KMS-11 (cell line): ENCODE measurements at regions not wholly inside any gene's neighbourhood (a gene's known extent, or its start where the extent isn't known, plus 50 kb on each side); places are given as distances from the start of the nearest gene placed in this dataset.

ENCODE experiments used
- H2AFZ ChIP-seq: fragments of 200-600 bp; sonication (generic); 2 replicates; pipeline ENCODE4 v1.6.1; 2016; ENCODE audit warnings: antibody characterized with exemption, mixed run types, low read depth
- H3K27ac ChIP-seq: fragments of 200-600 bp; sonication (generic); 2 replicates; pipeline ENCODE4 v1.6.1; 2016; ENCODE audit warnings: mild to moderate bottlenecking, mixed run types
- H3K27me3 ChIP-seq: fragments of 200-600 bp; sonication (generic); 2 replicates; pipeline ENCODE4 v1.6.1; 2017; ENCODE audit warnings: mild to moderate bottlenecking, low read depth, mixed run types, moderate library complexity; ENCODE audit not compliant: insufficient read depth
- H3K36me3 ChIP-seq: fragments of 200-600 bp; sonication (generic); 2 replicates; pipeline ENCODE4 v1.6.1; 2017; ENCODE audit warnings: mild to moderate bottlenecking, mixed run types; ENCODE audit not compliant: insufficient read depth
- H3K4me1 ChIP-seq: fragments of 200-600 bp; sonication (generic); 2 replicates; pipeline ENCODE4 v1.6.1; 2016; ENCODE audit warnings: mild to moderate bottlenecking, low read depth, mixed run types; ENCODE audit not compliant: poor library complexity, severe bottlenecking
- H3K4me2 ChIP-seq: fragments of 200-600 bp; sonication (generic); 2 replicates; pipeline ENCODE4 v1.7.0; 2016; ENCODE audit warnings: mild to moderate bottlenecking, mixed run types
- H3K4me3 ChIP-seq: fragments of 200-600 bp; sonication (generic); IDR thresholded peaks from 2 replicates; pipeline ENCODE4 v1.6.1; 2017; ENCODE audit warnings: low read depth, low read length, mixed read lengths; ENCODE audit not compliant: insufficient read depth
- H3K79me2 ChIP-seq: fragments of 200-600 bp; sonication (generic); 2 replicates; pipeline ENCODE4 v1.6.1; 2016; ENCODE audit warnings: low read depth, mixed run types; ENCODE audit not compliant: insufficient read depth
- H3K9ac ChIP-seq: fragments of 200-600 bp; sonication (generic); 2 replicates; pipeline ENCODE4 v1.6.1; 2016; ENCODE audit warnings: mild to moderate bottlenecking, mixed run types
- H4K20me1 ChIP-seq: fragments of 200-600 bp; sonication (generic); 2 replicates; pipeline ENCODE4 v1.6.1; 2016; ENCODE audit warnings: mild to moderate bottlenecking, mixed run types; ENCODE audit not compliant: insufficient read depth
- TF ChIP-seq, protein P1 (sequence below): fragments of 200-600 bp; sonication (generic); conservative IDR thresholded peaks from 2 replicates; pipeline ENCODE4 v1.6.1; 2017; ENCODE audit warnings: low read depth, mild to moderate bottlenecking, antibody characterized with exemption, low read length, moderate library complexity, mixed read lengths

DNA sequence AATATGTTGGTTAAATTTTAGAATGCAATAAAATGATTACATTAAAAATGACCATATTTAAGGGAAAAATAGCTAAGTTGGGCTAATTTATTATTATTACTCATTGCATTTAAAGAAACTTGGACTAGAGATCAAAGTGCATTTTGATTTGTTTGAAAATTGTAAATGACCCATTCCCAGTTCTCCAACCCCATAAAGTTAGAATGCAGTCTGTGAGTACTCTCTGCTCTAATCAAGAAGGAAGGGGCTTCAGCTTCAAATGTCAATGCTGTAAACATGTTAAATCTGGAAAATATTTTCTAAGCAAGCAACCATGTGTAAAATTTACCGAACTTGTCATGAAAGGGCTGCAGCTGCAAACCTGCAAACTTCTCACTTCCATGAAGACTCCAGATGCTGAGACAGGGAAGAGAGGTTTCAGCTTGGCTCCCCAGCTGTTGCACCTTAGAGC is 232.7 kb downstream of the TTLL7 start:
- Histone ChIP-seq H3K36me3 (no peaks in the 10 kb centered on the region), H3K9ac (no peak overlapping the region), H2AFZ (no peak overlapping the region), H4K20me1 (no peaks in the 10 kb centered on the region), H3K27ac (no peak overlapping the region), H3K4me2 (no peak overlapping the region), H3K79me2 (no peaks in the 10 kb centered on the region), H3K27me3 (no peaks in the 10 kb centered on the region), H3K4me1 (no peaks in the 10 kb centered on the region), H3K4me3 (no peak overlapping the region)
- TF ChIP-seq, protein P1, sequence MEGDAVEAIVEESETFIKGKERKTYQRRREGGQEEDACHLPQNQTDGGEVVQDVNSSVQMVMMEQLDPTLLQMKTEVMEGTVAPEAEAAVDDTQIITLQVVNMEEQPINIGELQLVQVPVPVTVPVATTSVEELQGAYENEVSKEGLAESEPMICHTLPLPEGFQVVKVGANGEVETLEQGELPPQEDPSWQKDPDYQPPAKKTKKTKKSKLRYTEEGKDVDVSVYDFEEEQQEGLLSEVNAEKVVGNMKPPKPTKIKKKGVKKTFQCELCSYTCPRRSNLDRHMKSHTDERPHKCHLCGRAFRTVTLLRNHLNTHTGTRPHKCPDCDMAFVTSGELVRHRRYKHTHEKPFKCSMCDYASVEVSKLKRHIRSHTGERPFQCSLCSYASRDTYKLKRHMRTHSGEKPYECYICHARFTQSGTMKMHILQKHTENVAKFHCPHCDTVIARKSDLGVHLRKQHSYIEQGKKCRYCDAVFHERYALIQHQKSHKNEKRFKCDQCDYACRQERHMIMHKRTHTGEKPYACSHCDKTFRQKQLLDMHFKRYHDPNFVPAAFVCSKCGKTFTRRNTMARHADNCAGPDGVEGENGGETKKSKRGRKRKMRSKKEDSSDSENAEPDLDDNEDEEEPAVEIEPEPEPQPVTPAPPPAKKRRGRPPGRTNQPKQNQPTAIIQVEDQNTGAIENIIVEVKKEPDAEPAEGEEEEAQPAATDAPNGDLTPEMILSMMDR: no peak

DNA sequence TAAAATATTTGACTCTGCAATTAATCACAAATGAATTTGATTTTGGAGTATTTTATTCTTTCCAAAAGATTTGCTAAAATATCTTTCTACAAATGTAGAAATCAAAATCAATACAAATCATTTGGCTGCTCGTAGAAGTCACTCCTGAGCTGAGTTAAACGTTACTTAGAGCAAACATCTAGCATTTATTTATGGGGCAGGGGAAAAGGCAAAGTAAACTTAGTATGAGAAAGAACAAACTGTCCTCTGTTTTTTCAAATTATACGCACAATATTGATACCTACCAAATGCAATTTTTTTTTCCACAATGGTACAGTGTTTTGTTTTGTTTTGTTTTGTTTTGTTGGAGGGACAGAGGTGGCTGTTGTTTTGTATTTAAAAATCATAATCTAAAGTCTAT is 233.8 kb downstream of the TTLL7 start:
- Histone ChIP-seq H3K36me3 (no peaks in the 10 kb centered on the region), H3K9ac (no peak overlapping the region), H3K27ac (no peak overlapping the region), H3K4me3 (no peak overlapping the region), H3K4me1 (no peaks in the 10 kb centered on the region), H3K79me2 (no peaks in the 10 kb centered on the region), H2AFZ (no peak overlapping the region), H3K27me3 (no peaks in the 10 kb centered on the region), H4K20me1 (no peaks in the 10 kb centered on the region), H3K4me2 (no peak overlapping the region)
- TF ChIP-seq, protein P1: no peak

DNA sequence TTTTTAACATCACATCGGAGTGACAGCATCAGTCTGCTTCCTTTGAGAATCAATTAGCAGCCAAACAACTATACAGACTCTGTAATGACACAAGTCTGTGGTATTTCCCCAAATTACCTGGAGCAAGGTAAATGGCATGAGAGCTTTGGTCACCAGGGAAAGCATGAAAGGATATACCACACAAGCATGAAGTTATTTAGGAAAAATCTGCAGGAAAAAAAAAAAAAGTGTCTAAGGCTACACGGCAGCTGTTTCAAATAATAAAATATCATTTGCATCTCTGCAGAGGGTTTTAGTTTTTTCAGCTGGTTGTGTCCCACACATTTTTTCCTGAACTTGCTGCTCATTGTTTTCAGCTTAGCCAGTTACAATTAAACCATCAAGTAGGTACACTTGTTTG is 234.7 kb downstream of the TTLL7 start:
- Histone ChIP-seq H3K4me3 (no peak overlapping the region), H3K36me3 (no peaks in the 10 kb centered on the region), H4K20me1 (no peaks in the 10 kb centered on the region), H3K27me3 (no peaks in the 10 kb centered on the region), H3K9ac (no peak overlapping the region), H3K27ac (no peak overlapping the region), H3K4me2 (no peak overlapping the region), H3K4me1 (no peaks in the 10 kb centered on the region), H2AFZ (no peak overlapping the region), H3K79me2 (no peaks in the 10 kb centered on the region)
- TF ChIP-seq, protein P1: no peak

DNA sequence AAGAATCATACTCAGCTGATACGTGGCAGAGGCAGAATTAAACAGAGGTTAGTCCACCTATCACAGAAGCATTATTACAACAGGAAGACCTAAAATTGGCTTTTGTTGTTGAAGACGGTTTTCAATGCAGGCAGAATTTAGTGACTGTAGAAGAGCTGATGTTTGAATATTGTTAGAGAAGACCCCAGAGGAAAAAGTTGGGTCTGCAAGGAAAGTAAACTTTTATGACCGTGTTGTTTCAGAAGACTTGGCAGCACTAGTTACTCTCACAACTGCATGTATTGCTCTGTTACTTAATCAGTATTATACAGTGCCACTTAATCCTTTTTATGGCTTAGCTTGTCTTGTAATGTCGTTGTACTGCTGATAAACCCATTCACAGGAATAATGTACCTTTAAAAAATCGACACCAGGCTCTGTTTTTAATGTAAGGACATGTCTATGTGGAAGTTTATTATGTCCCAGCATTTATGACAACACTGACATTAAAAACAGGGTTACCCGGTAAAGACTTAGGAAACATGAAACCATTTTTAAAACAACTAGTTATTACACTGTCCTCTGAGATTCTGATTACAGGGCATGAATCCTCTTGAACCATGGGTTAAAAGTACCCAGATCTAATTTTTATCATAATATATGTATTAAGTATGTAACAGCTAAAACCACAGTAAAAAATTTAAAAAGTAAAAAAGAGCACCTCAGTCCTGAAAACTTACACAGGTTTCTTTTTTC is 235.4 kb downstream of the TTLL7 start:
- Histone ChIP-seq H2AFZ (no peak overlapping the region), H3K9ac (no peak overlapping the region), H3K27me3 (no peaks in the 10 kb centered on the region), H3K4me2 (no peak overlapping the region), H4K20me1 (no peaks in the 10 kb centered on the region), H3K79me2 (no peaks in the 10 kb centered on the region), H3K36me3 (no peaks in the 10 kb centered on the region), H3K27ac (no peak overlapping the region), H3K4me1 (no peaks in the 10 kb centered on the region), H3K4me3 (no peak overlapping the region)
- TF ChIP-seq, protein P1: no peak
